ENCODE measurements at regions not wholly inside any gene's neighbourhood (a gene's known extent, or its start where the extent isn't known, plus 50 kb on each side); places are given as distances from the start of the nearest gene placed in this dataset.
"Not testable (repeated sequence)": the region's sequence is repeated elsewhere in the genome, so short reads cannot be mapped to it uniquely, and the experiment has no call there.

DNA sequence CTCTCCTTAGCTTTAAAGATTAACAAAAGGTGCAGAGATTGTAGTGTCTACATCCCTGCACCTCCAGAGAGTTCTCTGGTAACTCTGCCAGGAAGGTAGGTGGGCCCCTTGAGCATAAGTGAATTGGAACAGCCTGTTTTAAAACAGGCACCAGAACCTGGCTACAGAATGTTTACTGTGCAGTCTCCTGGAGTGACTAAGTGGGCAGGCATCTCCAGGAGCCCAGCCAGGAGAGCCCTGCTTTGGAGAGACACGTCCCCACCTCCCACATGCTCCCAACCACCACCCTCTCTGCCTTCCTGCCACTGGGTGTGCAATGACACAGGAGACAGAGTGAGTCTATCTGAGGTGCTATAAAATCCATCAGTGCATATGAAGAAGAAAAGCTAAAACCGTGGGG is 110.3 kb upstream of the EYA4 start:
- no peak for DNase-seq

DNA sequence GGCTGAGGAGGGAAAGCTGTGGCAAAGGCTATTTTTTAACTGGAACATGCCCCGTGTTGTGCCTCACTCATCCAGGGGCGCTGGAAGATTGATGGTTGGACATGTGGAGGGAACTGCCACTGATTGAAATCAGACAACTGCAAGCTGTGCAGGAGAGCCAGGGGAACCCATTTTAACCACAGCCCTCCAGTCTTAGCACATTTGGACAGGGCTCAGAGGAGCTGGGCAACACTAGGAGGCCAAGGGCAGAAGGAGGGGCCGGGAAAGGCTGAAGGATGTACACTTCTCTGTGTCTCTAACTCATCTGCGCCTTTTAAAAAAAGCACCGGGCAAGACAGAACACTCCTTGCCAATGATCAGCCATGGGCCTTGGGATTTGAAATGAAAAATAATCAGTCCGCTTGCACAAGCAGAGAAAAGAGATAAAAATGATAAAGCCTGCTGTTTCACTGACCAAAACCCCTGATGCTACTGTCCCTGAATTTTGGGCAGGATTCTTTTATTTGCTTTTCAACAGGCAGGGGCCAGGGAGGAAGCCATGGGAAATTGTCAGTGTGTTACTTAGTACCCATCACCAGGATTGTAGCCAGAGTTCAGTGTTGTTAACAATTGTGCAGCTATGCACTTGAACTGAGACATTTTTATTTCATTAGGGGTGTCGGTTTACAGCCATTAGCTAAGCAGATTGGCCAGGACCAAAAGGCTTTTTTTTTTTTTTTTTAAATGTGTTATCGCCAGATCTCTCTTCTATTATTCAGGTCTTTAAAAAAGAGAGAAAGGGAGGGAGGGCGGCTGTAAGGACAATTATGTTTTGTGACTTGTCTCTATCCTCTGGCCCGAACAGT is 109.3 kb upstream of the EYA4 start:
- no peak for DNase-seq

DNA sequence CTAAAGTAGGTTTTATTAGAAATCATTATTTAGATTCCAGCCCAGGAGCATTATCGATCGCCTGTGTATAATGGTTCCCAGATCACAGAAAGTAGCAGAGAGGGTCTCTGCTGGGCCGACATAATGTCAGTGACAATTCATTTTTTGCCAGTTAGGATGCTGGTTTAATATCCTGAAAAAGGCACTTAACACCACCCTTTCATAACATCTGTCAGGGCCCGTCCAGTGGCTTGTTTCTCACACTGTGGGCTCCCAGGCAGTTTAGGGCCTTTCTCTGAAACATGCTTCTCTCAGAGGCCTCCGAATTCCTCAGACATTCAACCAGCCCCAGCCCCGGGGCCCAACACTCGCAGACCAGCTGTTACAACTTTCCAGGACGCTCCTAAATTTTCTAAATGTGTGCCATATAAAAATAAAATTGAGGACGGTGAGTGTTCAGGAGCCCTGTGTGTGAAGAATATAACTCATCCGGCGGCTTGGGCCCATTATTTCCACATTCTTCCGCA is 108.6 kb upstream of the EYA4 start:
- no peak for DNase-seq

DNA sequence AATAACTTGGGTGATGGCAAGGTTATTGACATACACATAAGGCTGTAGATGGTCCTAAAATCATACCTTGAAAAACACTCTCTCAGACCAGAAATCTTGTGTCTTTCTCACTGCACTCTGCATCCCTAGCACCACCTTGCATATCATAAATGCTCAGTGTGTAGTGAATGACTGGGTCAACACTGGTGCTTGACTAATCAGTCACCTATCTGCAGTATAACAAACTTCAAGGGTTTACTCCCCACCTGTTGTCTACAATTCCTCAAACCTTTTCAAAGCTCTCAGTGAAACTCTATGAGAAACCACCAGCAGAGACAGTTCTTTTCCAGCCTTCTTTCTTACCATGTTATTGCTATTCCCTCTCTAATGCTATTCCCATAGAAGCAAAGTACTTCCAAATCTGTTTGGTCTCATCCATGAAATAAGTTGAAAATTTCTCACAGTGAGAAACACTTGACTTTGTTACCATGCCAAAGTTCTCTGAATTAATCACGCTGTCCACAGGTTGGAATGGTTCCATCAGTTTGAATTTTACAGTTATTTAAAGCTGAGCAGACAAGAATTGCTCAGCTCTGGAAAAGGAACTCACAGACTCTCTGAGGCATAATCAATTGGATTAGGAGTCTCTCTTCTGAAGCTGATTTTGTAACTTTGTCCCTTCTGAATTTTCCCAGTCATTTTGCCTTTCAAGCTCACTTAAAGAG is 104.8 kb upstream of the EYA4 start:
- DNase-seq: no peak

DNA sequence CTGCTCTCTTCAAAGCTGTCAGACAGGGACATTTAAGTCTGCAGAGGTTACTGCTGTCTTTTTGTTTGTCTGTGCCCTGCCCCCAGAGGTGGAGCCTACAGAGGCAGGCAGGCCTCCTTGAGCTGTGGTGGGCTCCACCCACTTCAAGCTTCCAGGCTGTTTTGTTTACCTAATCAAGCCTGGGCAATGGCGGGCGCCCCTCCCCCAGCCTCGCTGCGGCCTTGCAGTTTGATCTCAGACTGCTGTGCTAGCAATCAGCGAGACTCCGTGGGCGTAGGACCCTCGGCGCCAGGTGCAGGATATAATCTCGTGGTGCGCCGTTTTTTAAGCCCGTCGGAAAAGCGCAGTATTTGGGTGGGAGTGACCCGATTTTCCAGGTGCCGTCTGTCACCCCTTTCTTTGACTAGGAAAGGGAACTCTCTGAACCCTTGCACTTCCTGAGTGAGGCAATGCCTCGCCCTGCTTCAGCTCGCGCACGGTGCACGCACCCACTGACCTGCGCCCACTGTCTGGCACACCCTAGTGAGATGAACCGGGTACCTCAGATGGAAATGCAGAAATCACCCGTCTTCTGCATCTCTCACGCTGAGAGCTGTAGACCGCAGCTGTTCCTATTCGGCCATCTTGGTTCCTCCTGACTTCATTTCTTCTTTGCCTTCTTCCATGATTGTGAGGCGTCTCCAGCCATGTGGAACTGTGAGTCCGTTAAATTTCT is 93.5 kb upstream of the EYA4 start:
- DNase-seq: not testable (repeated sequence)

DNA sequence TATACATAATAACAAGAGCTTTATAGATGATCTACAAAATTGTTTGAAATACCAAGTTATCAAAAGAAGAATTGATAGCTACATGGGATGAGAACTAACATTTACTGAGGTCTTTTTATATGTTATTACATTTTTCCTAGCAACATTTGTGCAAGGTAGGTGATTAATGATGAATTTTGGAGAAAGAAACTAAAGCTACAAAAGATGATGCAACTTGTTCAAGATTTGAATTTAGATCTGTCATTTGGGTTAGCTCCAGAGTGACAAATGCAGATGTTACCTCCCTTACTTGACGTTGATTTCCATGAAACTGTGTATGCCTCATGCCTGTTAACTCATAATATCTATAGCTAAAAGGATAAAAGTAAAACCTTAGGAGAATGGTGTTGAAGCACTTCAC is 84.5 kb upstream of the EYA4 start:
- no peak for DNase-seq

DNA sequence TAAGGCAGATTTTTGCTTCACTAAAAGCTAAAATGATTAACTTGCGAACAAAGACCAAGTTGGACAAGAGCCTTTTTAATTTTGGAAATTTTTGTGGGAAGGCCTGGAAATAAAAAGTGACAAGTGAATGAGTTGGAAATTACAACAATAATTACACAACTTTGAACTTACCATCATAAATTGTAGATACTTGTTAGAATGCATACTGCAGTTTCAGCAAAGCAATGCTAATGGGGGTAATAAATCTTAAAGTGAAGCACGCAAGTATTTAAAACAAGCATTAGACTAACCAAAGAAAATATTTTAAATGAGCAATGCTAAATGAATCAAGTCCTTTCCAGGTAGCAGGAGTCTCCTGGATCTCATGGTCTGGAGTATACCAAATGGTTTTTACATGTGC is 83.2 kb upstream of the EYA4 start:
- no peak for DNase-seq

DNA sequence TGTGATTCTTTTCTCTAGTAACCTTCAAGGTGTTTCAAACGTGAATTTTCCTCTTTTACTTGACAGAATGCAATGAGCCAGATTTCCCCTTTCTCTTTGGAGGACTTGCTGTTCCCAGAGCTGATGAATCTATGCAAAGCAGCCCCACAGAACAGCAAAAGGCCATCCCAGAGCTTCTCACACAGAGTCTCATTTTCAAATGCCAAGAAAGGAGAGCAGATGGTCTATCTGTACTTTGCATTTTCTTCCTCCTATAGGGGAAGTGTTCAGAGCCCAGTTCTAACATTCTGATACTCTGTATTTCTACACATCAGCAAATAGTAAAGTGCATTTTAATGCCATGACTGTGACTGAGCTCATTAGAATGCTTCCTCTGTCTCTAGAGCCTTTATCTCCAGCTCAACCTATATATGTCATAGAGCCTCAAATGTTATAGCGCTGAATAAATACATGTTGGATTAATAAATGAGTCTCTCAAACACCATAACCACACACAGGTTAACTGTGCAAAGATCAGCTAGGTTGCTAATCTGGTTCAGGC is 81.8 kb upstream of the EYA4 start:
- DNase-seq: no peak

DNA sequence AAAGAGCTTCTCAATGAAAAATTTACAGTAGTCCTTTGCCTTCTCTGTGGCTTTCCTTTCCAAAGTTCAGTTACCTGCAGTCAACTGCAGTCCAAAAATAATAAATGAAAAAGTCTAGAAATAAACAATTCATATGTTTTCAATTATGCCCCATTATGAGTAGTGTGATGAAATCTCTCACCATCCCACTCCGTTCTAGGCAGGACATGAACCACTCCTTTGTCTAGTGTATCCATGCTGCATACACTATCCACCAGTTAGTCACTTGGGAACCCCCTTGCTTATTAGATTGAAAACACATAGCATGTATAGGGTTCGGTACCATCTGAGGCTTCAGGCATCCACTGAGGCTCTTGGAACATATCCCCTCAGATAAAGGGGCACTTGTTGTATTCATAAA is 80.6 kb upstream of the EYA4 start:
- DNase-seq: no peak

DNA sequence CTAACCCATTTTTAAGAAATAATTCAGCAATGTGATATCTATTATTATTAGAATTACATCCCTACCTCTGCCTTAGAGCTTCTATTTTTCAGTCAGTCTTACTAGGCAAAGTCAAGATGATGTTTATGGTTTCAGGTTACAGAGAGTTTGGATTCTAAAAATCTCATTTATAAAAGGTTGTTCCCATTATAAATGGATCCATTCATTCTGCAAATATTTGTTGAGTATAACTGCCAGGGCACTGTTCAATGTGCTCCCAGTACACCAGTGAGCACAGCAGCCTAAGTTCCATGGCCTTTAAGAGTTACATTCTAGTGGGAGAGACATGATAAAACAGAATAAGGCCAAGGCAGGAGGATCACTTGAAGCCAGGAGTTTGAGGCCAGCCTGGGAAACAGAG is 75.9 kb upstream of the EYA4 start:
- no peak for DNase-seq

DNA sequence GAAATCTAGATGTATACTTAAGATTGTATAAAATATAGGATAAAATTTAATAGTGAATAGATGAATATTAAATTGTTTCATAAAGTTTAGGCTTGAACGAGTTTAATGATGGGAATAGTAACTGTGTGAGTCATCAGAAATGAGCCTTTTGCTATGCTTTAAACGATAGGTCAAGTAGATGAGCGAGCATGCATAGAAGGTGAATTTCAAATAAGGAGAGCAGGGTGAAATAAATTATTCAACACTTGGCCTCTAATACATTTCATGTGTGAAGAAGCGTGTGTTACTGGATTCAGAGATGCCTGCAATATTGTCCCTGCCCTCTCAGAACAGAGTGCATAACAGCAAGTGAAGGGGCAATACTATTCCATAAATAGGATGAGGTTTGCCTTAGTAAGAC is 74.4 kb upstream of the EYA4 start:
- no peak for DNase-seq

DNA sequence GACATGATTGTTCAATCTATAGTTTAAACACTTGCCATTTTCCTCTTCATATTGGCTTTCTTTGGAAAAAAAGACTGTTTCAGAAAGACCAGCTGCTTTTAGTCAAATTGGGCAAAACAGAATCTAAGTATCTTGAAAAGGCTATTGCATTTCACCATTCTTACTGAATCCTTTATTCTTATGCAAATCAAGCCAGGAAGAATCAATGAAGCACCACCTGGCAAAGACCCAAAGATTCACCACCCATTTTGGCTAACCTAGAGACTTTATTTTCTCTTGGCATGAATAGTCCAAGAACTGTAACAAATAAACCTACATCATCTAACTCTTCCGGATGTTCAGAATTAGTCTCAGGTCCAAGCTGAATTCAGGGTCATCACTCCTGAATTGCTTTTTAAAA is 71.3 kb upstream of the EYA4 start:
- no peak for DNase-seq

DNA sequence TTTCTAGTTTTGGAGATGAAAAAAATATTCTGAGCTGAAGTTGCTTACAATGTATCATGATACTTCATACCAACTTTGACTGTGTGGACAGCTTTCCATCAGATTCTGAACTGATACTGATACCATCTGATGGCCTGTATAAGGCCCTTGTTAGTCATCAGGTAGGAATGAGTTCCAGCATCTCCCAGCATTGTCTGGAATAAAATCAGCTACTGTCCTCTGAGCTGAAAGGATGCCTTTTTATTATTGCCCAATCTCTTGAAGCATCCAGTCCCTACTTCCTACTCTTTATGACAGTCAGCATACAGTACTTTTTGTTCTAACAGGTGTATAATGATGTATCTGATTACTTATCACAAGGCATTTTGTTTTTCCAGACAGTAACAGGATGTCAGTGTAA is 70.6 kb upstream of the EYA4 start:
- DNase-seq: no peak

DNA sequence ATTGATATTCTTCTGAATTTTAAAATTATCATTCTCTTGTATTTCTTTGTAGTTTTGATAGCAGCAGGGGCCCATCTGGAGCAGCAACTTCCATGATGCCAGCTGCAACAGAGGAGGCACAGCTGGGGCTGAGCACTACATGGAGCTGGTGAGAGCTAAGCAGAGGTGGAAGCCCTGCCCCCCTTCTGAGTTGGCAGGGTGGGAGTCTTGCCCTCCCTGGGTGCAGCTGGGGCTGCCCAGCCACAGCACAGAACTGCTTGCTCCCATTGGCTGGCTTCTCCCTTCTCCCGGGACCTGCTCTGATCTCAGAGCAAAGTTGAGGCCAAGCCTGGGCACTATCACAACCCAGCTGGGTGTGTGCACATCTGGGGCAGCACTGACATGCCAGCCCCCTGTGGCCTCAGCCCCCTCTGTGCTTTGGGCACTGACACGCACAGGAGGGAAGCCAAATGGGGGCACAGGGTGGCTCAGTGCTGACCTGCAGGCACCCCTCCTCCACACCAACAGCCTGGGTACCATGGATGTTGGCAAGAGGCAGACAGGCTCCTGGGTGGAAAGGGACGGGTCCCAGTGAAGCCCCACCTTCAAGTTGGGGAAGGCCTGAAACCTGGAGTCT is 69.1 kb upstream of the EYA4 start:
- DNase-seq: no peak

DNA sequence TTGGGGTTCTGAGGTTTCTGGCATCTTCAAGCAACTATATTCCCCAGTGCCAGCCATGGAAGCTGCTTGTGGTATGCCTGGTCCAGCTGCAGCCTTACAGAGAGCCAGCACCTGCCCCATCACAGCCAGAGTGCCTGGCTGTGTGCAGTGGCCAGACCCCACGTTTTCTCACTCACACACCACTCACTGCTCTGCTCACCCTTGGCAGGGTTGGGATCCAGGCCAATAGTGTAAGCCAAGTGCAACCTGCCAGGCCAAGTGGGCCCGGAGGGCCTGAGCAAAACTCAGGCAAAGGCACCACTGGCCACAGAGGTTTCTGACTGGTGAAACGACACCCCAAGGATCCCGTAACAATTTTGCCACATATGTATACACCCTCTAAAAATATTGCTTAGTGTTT is 67.9 kb upstream of the EYA4 start:
- DNase-seq: no peak

DNA sequence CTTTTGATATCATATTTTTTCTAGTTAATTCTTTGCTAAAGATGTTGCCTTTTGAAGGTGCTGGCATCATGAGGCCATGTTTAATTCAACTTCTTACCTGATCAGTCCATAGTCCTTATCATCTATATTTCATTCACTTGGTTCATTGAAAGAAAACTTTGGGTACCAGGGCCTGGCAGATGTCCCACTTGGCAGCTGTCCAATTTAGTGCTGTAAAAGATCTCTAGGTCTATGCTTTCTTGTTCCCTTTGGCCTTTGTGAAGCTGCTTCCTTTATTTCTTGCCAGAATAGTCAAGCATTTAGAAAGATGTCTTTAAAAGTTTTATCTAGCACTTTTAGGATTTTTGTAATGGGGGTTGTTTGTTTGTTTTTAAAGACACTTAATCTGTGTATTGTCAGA is 61.7 kb upstream of the EYA4 start:
- no peak for DNase-seq

DNA sequence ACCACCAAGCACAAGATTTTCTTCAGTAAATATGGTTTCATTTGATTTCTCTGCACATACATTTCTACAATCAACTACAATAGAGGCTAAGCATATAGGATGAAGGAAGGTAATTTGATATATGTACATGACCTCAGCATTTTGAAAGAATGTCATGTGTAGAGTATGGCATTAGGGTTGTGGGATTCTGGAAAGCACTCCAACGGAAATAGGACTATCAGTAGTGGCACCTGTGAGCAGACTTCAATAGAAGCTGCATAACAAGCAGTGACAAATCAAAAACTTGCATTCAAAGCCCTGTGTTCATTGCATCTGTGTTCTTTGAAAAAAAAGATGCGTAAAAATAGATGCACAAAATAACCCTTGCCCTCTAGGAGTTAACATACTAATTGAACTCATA is 57.5 kb upstream of the EYA4 start:
- DNase-seq: no peak

DNA sequence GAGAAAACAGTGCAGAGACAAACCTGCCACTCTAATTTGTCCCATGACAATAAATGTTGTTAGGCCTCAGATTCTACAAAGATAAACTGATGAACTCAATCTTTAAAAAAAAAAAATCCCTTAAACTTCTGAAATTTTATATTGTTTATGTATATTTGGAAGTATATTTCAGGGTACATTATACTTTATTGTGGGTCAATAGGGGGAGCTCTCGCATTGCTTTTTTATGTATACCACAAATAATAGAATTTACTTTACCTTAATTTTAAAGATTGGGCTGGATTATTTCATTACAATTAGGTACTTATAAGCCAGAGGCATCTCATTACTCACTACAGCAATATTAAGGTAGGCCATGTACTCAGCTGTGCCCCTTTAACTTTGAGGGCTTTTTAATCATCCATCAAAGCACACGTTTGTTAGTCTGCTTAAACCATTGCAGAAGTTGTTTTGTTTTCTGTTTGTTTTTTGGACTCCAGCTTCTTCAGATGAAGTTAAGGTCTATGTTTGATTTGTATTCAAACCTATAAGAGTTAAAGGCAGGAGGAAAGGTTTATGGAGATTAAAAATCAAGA is 56.3 kb upstream of the EYA4 start:
- no peak for DNase-seq

DNA sequence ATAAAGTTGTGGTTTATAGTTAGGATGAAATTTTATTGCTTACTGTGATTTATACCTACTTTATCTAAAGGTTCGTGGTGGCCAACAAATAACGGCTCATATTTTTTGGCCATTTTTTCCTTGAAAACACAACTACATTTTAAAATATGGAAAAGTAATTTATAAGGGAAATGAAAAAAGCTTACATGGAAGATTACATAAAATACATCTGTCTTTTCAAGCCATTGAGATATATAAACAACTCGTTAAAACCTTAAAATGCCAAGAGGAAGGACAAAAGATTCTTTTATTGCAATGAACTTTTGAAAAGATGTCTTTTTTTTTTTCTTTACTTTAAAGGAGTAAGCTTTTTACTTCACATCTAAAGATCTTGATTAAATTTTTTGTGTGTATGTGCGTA is 55.4 kb upstream of the EYA4 start:
- no peak for DNase-seq

DNA sequence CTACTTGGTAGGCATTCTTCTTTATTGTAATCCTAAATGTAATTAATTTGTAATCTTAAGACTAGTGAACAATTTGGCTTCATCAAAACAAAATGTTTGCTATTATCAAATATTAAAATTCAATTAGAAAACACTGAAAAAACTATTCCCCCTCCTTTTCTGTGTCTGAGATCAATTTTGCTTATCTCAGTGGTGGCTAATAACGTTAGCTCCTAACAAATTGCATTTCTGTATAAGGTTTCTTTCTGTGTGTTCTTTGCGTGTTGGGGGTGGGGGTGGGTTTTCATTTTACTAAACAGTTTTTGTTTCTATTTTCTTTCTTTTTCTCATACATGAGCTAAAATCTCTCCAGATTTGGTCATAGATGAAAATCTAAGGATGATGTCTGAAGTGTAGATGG is 54.0 kb upstream of the EYA4 start:
- DNase-seq: no peak

DNA sequence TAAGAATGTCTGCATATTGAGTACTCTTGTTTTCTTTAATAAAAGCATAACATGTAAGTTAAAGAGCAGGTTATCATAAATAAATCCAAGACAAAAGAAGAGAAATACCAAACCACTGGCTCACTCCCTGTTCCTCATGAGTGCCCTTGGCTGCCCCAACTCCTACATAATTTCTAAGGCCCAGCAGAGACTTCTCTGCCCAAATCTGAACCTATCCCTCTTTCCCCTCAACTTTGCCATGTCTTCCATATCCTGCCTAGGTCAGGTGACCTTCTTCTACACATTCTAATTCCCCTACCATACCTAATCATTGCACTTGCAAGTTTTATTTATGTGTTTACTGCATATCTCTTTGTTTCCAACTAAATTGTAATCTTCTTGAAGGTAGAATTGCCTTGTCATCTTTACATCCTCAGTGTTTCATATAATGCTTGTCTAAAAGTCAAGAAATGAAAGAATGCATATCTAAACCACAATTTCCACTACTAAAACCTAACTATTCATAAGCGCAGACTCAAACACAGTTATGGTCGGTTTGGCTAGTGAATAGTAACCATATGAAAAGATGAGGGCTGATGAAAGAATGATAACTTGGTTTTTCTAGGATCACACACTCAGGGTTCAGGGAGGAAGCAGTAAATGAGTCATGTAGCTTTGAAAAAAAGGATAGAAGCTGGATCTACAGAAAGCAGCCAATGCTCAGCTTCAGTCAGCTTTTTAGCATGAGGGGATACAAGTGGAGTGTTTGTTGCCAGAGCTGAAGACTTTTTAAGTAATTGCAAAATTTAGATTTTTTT is 53.3 kb upstream of the EYA4 start:
- no peak for DNase-seq

DNA sequence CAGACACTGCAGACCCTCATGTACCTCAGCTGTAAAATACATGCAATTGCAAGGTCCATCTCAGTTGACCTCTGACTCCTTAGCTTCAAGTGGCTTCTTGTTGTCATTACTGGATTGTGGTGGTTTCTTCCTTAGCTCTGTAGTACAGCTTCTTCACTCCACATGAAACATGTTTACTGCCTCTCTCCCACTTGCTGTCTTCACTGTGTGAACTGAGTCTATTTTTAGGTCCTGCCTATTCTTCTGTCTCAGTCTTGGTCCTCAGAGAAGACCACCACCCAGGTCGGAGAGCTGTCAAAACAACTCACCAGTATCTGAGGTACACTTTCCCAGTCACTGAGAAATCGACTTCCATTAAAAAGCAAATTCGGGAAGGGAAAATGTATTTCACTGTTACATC is 50.2 kb upstream of the EYA4 start:
- no peak for DNase-seq
